ENCODE measurements at regions not wholly inside any gene's neighbourhood (a gene's known extent, or its start where the extent isn't known, plus 50 kb on each side); places are given as distances from the start of the nearest gene placed in this dataset.
"Not testable (repeated sequence)": the region's sequence is repeated elsewhere in the genome, so short reads cannot be mapped to it uniquely, and the experiment has no call there.

DNA sequence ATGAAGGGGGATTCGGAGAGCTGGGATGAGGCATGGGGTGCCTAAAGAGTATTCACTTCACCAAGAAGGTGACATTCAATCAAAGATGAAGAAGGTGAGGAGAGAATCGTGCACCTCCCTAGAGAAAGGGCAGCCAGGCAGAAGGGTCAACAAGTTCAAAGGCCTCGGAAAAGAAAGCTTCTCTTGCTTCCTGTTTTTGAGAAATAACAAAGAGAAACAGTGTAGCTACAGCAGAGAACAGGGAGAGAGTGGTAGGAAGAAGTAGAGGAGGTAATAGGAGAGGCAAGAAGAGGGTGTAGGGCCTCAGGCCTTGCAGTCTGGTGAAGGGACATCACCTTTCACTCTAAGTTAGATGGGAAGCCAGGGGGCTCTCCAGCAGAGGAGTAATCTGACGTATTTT, 97.0 kb upstream of the SEC22B start:
- H3K36me3 ChIP-seq; H3K9me3 ChIP-seq; H3K4me3 ChIP-seq; H3K9ac ChIP-seq (ENCODE audit: low read depth in 2 of 2, low read length in 2 of 2); H3K4me1 ChIP-seq; H3K27me3 ChIP-seq; H3K27ac ChIP-seq; intact Hi-C loops (cut with DNase I); DNase-seq: not testable (repeated sequence)

GRCh38 chr1:120272242-120272641, 95.9 kb upstream of the SEC22B start:
- H3K27me3 ChIP-seq; H3K4me1 ChIP-seq; intact Hi-C loops (cut with DNase I); H3K36me3 ChIP-seq; DNase-seq; H3K27ac ChIP-seq; H3K9ac ChIP-seq (ENCODE audit: low read depth in 2 of 2, low read length in 2 of 2); H3K9me3 ChIP-seq; H3K4me3 ChIP-seq: not testable (repeated sequence)

DNA sequence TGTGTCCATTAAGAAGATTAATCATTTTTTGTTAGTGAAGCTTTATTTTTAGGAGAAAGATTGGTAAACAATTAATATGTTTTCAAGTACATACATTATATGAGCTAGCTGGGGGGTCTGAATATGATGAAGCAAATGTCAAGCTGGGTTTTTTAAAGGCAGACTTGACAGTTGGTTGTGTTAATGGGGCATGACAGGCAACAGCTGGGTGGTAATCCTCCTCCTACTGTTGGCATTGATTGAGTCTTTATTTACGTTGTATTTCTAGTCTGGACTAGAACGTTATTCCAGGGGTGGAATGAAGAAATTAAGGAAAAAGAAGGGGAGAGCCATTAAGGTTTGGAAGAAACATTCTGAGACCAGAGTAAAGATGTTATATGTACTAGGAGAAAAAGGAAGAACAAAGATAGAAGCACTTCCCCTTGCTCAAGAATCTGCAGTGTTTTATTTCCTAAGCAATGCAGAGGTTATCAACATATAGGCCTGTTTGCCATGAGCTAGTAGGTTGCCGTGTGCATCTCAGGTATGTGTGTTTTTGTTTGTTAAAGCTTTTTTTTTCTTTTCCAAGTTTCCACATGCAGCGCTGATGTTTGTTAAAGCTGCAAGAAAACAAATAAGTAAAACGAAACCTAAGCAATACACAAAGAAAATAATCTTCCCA, 95.4 kb upstream of the SEC22B start:
- DNase-seq; H3K27ac ChIP-seq; H3K4me1 ChIP-seq; H3K9ac ChIP-seq (ENCODE audit: low read depth in 2 of 2, low read length in 2 of 2); H3K27me3 ChIP-seq; intact Hi-C loops (cut with DNase I); H3K9me3 ChIP-seq; H3K36me3 ChIP-seq; H3K4me3 ChIP-seq: not testable (repeated sequence)

- H3K4me1 ChIP-seq; H3K9ac ChIP-seq (ENCODE audit: low read depth in 2 of 2, low read length in 2 of 2); H3K36me3 ChIP-seq; DNase-seq; H3K9me3 ChIP-seq; H3K4me3 ChIP-seq; H3K27ac ChIP-seq; intact Hi-C loops (cut with DNase I); H3K27me3 ChIP-seq: not testable (repeated sequence)
Observed at GRCh38 chr1:120267894-120268551, 91.7 kb upstream of the SEC22B start.

DNA sequence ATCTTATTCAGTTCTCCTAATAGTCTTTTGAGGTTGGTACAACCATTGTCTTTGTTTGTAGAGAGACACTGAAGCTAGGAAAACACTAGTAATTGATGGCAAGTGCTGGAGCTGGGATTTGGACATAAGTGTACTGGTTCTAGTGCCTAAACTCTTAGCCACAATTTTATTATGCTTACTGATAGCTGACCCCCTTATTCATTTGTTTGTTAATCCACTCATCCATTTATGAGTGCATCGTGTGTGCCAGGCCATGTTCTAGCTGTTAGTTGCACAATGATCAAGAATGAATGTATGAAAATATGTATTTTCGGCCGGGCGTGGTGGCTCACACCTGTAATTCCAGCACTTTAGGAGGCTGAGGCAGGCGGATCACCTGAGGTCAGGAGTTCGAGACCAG, 88.2 kb upstream of the SEC22B start:
- H3K27ac ChIP-seq; H3K9ac ChIP-seq (ENCODE audit: low read depth in 2 of 2, low read length in 2 of 2); H3K9me3 ChIP-seq; DNase-seq; H3K27me3 ChIP-seq; H3K4me3 ChIP-seq; H3K36me3 ChIP-seq; intact Hi-C loops (cut with DNase I); H3K4me1 ChIP-seq: not testable (repeated sequence)

- H3K36me3 ChIP-seq; H3K9me3 ChIP-seq; H3K27ac ChIP-seq; H3K27me3 ChIP-seq; DNase-seq; H3K4me3 ChIP-seq; H3K9ac ChIP-seq (ENCODE audit: low read depth in 2 of 2, low read length in 2 of 2); intact Hi-C loops (cut with DNase I); H3K4me1 ChIP-seq: not testable (repeated sequence)
Observed at GRCh38 chr1:120262791-120263751, 86.8 kb upstream of the SEC22B start.

DNA sequence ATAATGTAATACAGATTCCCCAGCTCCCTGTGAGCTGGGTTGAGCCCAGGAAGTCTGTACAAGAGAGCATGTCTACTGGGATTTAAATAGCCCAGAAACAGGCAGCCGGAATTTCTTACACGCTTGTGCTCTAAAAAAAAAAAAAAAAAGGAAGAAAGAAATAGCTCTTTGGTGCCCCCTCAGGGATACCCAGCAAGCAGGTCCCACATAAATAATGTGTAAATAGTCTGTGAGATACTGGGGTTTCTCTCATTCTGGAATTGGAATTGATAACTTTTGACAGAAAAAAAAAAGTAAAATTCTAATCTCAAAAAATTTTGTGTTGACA, 81.4 kb upstream of the SEC22B start:
- DNase-seq; H3K27ac ChIP-seq; H3K4me1 ChIP-seq; H3K36me3 ChIP-seq; H3K9ac ChIP-seq (ENCODE audit: low read depth in 2 of 2, low read length in 2 of 2); H3K27me3 ChIP-seq; H3K9me3 ChIP-seq; intact Hi-C loops (cut with DNase I); H3K4me3 ChIP-seq: not testable (repeated sequence)

DNA sequence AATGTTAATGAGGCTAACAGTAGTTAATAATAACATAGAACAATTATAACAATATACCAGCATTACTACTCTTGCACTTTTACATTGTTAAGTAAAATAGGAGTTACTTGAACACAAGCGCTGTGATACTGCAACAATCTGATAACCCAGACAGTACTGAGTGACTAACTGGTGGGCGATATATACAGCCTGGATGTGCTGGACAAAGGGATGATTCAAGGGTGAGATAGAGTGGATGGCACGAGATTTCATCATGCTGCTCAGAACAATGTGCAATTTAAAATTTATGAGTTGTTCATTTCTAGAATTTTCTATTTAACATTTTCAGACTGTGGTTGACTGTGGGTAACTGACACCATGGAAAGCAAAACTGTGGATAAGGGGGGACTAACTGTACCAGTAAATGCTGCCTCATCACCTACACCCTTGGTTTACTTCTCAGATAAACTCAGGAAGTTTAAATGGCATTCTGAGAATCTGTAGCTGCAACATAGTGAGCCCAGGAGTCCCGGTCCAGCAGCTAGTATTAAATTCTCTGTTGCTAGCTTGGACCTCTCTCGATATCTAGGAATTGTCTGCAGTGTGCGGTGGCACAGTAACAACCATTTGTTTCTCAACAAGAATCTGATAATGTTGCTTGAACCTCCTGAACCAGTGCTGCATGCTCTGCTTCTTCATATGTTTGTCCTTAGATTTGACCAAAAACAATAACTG, 80.9 kb upstream of the SEC22B start:
- DNase-seq; H3K27ac ChIP-seq; H3K9me3 ChIP-seq; H3K9ac ChIP-seq (ENCODE audit: low read depth in 2 of 2, low read length in 2 of 2); H3K4me1 ChIP-seq; intact Hi-C loops (cut with DNase I); H3K4me3 ChIP-seq; H3K36me3 ChIP-seq; H3K27me3 ChIP-seq: not testable (repeated sequence)

DNA sequence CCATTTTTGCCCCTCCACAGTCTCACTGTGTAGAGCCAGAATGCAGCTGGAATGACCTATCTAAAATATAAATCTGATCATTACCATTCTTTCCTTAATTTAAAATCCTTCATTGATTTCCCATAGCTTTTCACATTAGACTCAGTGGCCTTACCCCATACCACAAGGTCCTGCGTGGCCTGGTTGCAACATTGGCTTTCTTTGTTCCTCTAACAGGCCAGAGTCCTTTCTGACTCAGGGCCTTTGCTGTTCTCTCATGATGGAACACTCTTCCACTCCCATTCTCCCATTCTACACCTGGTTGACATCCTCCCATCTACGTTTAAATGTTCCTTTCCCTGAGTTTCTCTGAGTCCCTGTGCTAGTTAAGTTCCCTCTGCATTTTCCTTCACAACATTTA, 74.4 kb upstream of the SEC22B start:
- DNase-seq; H3K4me1 ChIP-seq; H3K9ac ChIP-seq (ENCODE audit: low read depth in 2 of 2, low read length in 2 of 2); H3K27ac ChIP-seq; H3K27me3 ChIP-seq; H3K4me3 ChIP-seq; H3K36me3 ChIP-seq; intact Hi-C loops (cut with DNase I); H3K9me3 ChIP-seq: not testable (repeated sequence)

DNA sequence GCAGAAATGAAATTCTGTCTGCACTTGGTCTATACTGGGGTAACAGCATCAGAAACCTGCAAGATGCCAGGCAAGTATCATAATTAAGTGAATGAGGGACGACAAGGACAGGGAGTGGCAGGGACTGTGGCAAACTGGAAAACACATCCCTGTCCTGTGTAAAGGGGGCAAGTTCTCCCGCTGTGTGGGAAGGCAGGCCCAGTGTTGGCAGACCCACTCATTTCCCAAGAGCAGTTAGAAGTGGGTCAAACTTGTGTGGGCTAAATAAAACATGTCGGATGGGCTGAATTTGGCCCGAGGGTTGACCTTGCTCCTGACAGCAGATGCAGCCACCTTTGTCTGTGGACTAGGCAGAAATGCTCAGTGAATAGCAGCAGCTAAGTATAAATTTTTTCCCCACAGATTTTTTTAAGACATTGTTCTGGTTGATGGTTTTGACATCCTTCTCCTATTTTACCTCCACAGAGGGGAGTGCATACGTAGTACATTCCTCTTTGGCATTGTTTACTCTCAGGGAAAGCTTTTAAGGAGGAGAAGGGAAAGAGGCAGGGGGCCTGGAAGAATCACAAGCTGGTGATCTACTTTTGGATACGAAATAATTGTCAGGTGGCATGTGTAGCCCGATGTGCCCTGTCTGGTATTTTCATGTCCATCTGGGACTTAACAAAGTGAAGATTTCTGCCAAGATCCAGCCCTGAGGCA, 72.6 kb upstream of the SEC22B start:
- DNase-seq; intact Hi-C loops (cut with DNase I); H3K36me3 ChIP-seq; H3K27ac ChIP-seq; H3K4me3 ChIP-seq; H3K9me3 ChIP-seq; H3K4me1 ChIP-seq; H3K9ac ChIP-seq (ENCODE audit: low read depth in 2 of 2, low read length in 2 of 2); H3K27me3 ChIP-seq: not testable (repeated sequence)

- H3K27ac ChIP-seq; H3K4me1 ChIP-seq; DNase-seq; H3K36me3 ChIP-seq; H3K27me3 ChIP-seq; H3K9me3 ChIP-seq; intact Hi-C loops (cut with DNase I); H3K9ac ChIP-seq (ENCODE audit: low read depth in 2 of 2, low read length in 2 of 2); H3K4me3 ChIP-seq: not testable (repeated sequence)
Observed at GRCh38 chr1:120248203-120248602, 71.9 kb upstream of the SEC22B start.

- intact Hi-C loops (cut with DNase I); H3K9me3 ChIP-seq; H3K27me3 ChIP-seq: not testable (repeated sequence)
Observed at GRCh38 chr1:120243867-120244266, 67.5 kb upstream of the SEC22B start.

More at GRCh38 chr1:120243867-120244266, 67.5 kb upstream of the SEC22B start:
- not testable (repeated sequence) for H3K4me3 ChIP-seq; H3K4me1 ChIP-seq; H3K27ac ChIP-seq; H3K36me3 ChIP-seq; H3K9ac ChIP-seq (ENCODE audit: low read depth in 2 of 2, low read length in 2 of 2); DNase-seq

All from colonic mucosa (tissue), 4 donors.